SU-DHL-6 (cell line): ENCODE measurements at regions not wholly inside any gene's neighbourhood (a gene's known extent, or its start where the extent isn't known, plus 50 kb on each side); places are given as distances from the start of the nearest gene placed in this dataset.

Experiments
- H2AFZ ChIP-seq: fragments of 200-600 bp; sonication (generic); 2 replicates; pipeline ENCODE4 v1.6.1; 2014; ENCODE audit warnings: low read depth, mild to moderate bottlenecking, moderate library complexity, mixed read lengths, antibody characterized with exemption, low read length; ENCODE audit not compliant: severe bottlenecking
- H3F3A ChIP-seq: fragments of 200-600 bp; shearing (Covaris generic); 2 replicates; pipeline ENCODE4 v1.6.0; 2016; ENCODE audit warnings: antibody characterized with exemption, mild to moderate bottlenecking; ENCODE audit not compliant: insufficient read depth
- H3K27ac ChIP-seq: fragments of 200-600 bp; sonication (generic); 2 replicates; pipeline ENCODE4 v1.5.1; 2016; ENCODE audit warnings: low read depth, mild to moderate bottlenecking, low read length, moderate library complexity, mixed read lengths
- H3K27me3 ChIP-seq: fragments of 200-600 bp; sonication (generic), shearing (Covaris generic); 2 replicates; pipeline ENCODE4 v1.6.0; 2014; ENCODE audit warnings: mild to moderate bottlenecking, low read length
- H3K36me3 ChIP-seq: fragments of 200-600 bp; sonication (generic); 2 replicates; pipeline ENCODE4 v1.6.1; 2014; ENCODE audit warnings: mild to moderate bottlenecking, low read length, mixed read lengths
- H3K4me2 ChIP-seq: fragments of 300-600, 200-600 bp; shearing (Covaris generic), sonication (generic); 2 replicates; pipeline ENCODE4 v1.6.0; 2014; ENCODE audit warnings: low read length, low read depth, mild to moderate bottlenecking; ENCODE audit not compliant: poor library complexity, severe bottlenecking
- H3K4me3 ChIP-seq: fragments of 200-600 bp; sonication (generic); 2 replicates; pipeline ENCODE4 v1.5.1; 2014; ENCODE audit warnings: antibody characterized with exemption, low read length, mild to moderate bottlenecking, mixed read lengths; ENCODE audit not compliant: insufficient read depth, poor library complexity, severe bottlenecking
- H3K79me2 ChIP-seq: fragments of 200-600 bp; sonication (generic); 2 replicates; pipeline ENCODE4 v1.6.1; 2014; ENCODE audit warnings: mild to moderate bottlenecking, low read length, moderate library complexity; ENCODE audit not compliant: insufficient read depth
- H3K9ac ChIP-seq: fragments of 200-600 bp; sonication (generic); 2 replicates; pipeline ENCODE4 v1.7.0; 2014; ENCODE audit warnings: mild to moderate bottlenecking, low read length
- H3K9me2 ChIP-seq: fragments of 200-600 bp; sonication (generic); replicated peaks from 2 replicates; pipeline ENCODE4 v1.6.1; 2014; ENCODE audit warnings: low read length; ENCODE audit not compliant: insufficient read depth
- H3K9me3 ChIP-seq: fragments of 200-600 bp; sonication (generic); 2 replicates; pipeline ENCODE4 v1.6.1; 2014; ENCODE audit warnings: low read length, mixed read lengths; ENCODE audit not compliant: insufficient read depth
- H4K20me1 ChIP-seq: fragments of 200-600 bp; sonication (generic); 2 replicates; pipeline ENCODE4 v1.6.1; 2014; ENCODE audit warnings: low read depth, mild to moderate bottlenecking, antibody characterized with exemption, low read length, moderate library complexity, mixed read lengths
- EZH2phosphoT487 ChIP-seq: fragments of 200-600 bp; sonication (generic), shearing (Covaris generic); conservative IDR thresholded peaks from 2 replicates; pipeline ENCODE4 v1.6.1; 2018; ENCODE audit warnings: mild to moderate bottlenecking, antibody characterized with exemption, low read length, moderate library complexity, mixed read lengths
- TF ChIP-seq, protein P1 (sequence below): fragments of 200-600 bp; sonication (generic); IDR thresholded peaks from one replicate; pipeline ENCODE4 v1.5.1; 2017; ENCODE audit warnings: antibody characterized with exemption, mild to moderate bottlenecking, low read length, moderate library complexity; ENCODE audit not compliant: insufficient read depth, poor library complexity, severe bottlenecking

- H3K9me3 ChIP-seq, result no peaks in the 10 kb centered on the region
- H3K9ac ChIP-seq, result no peak overlapping the region
- no peaks in the 10 kb centered on the region for H3K36me3 ChIP-seq
- H3K4me2 ChIP-seq, result no peak overlapping the region
- TF ChIP-seq, protein P1, sequence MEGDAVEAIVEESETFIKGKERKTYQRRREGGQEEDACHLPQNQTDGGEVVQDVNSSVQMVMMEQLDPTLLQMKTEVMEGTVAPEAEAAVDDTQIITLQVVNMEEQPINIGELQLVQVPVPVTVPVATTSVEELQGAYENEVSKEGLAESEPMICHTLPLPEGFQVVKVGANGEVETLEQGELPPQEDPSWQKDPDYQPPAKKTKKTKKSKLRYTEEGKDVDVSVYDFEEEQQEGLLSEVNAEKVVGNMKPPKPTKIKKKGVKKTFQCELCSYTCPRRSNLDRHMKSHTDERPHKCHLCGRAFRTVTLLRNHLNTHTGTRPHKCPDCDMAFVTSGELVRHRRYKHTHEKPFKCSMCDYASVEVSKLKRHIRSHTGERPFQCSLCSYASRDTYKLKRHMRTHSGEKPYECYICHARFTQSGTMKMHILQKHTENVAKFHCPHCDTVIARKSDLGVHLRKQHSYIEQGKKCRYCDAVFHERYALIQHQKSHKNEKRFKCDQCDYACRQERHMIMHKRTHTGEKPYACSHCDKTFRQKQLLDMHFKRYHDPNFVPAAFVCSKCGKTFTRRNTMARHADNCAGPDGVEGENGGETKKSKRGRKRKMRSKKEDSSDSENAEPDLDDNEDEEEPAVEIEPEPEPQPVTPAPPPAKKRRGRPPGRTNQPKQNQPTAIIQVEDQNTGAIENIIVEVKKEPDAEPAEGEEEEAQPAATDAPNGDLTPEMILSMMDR, result no peak
- no peak for TF ChIP-seq EZH2phosphoT487
- no peak overlapping the region for H2AFZ ChIP-seq
- H3F3A ChIP-seq, result no peaks in the 10 kb centered on the region
- H3K27me3 ChIP-seq, result no peaks in the 10 kb centered on the region
- H3K4me3 ChIP-seq, result no peak overlapping the region
- no peak overlapping the region for H3K27ac ChIP-seq
- no peaks in the 10 kb centered on the region for H4K20me1 ChIP-seq
- H3K9me2 ChIP-seq, result no peaks in the 10 kb centered on the region
- no peaks in the 10 kb centered on the region for H3K79me2 ChIP-seq
Observed at GRCh38 chr2:236795169-236795860, 225.7 kb downstream of the ACKR3 start.

DNA sequence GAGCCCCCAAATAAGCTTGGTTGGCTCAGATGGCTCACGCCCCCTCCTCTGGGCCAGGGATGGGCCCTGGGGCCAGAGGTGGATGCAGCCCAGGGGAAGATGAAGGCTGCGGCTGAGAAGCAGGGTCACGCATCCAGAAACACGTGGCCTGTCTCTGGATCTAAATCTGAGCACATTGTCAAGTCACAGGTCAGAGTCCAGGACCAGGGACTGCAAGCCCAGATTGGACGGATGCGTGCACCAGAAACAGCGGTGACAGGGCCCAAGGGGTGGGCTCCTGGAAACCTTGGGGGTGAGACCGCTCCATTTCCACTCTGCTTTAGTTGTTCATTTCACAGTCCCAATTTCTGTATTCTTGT lies 226.2 kb downstream of the ACKR3 start:
- H3K36me3 ChIP-seq, result no peaks in the 10 kb centered on the region
- no peak overlapping the region for H3K9ac ChIP-seq
- no peaks in the 10 kb centered on the region for H3K9me2 ChIP-seq
- H3K27me3 ChIP-seq, result no peaks in the 10 kb centered on the region
- TF ChIP-seq, protein P1, result no peak
- TF ChIP-seq EZH2phosphoT487, result no peak
- no peaks in the 10 kb centered on the region for H4K20me1 ChIP-seq
- H3K27ac ChIP-seq, result no peak overlapping the region
- H3K79me2 ChIP-seq, result no peaks in the 10 kb centered on the region
- H2AFZ ChIP-seq, result no peak overlapping the region
- H3F3A ChIP-seq, result no peaks in the 10 kb centered on the region
- H3K9me3 ChIP-seq, result no peaks in the 10 kb centered on the region
- H3K4me3 ChIP-seq, result no peak overlapping the region
- no peak overlapping the region for H3K4me2 ChIP-seq

DNA sequence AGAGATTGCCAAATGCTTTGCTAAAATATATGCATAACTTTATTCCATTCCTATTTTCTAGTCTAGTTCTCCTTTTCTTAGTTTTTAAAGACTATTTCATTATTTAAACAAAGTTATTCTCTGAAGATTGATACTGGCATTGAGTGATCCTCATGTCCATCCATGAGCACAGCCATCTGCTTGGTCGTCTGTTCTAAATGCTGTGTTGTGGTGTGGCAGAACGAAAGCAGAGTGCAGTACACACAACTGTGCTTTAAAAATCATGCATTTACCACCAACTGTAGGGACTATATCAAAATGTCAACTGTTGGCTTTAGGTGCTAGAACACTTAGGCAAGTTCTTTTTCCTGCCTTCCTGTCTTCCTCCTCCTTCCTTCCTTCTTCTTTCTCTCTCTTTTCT lies 226.6 kb downstream of the ACKR3 start:
- no peak overlapping the region for H3K4me2 ChIP-seq
- H3K36me3 ChIP-seq, result no peaks in the 10 kb centered on the region
- TF ChIP-seq, protein P1, result no peak
- TF ChIP-seq EZH2phosphoT487, result no peak
- H3K9me3 ChIP-seq, result no peaks in the 10 kb centered on the region
- no peaks in the 10 kb centered on the region for H3F3A ChIP-seq
- no peak overlapping the region for H3K27ac ChIP-seq
- no peaks in the 10 kb centered on the region for H3K27me3 ChIP-seq
- no peaks in the 10 kb centered on the region for H4K20me1 ChIP-seq
- no peak overlapping the region for H3K9ac ChIP-seq
- no peak overlapping the region for H2AFZ ChIP-seq
- H3K4me3 ChIP-seq, result no peak overlapping the region
- no peaks in the 10 kb centered on the region for H3K9me2 ChIP-seq
- H3K79me2 ChIP-seq, result no peaks in the 10 kb centered on the region
